ENCODE measurements at regions not wholly inside any gene's neighbourhood (a gene's known extent, or its start where the extent isn't known, plus 50 kb on each side); places are given as distances from the start of the nearest gene placed in this dataset.
A peak's percentile ranks its signal among the peaks of the same experiment; 100 is the strongest.

GRCh38 chr2:237020090-237020489 lies 65.6 kb upstream of the COPS8 start:
- no peak for DNase-seq

GRCh38 chr2:237022533-237022932 lies 63.2 kb upstream of the COPS8 start:
- no peak for DNase-seq

- DNase-seq = no peak
Measured at GRCh38 chr2:237024255-237024654, 61.4 kb upstream of the COPS8 start.

GRCh38 chr2:237025090-237025865 lies 60.4 kb upstream of the COPS8 start:
- DNase-seq = peak; percentile 77

- DNase-seq = peak; percentile 65
Measured at GRCh38 chr2:237026981-237027711, 58.5 kb upstream of the COPS8 start.

GRCh38 chr2:237027712-237028029 lies 58.0 kb upstream of the COPS8 start:
- DNase-seq = no peak

- DNase-seq = no peak
Measured at GRCh38 chr2:237030382-237030781, 55.3 kb upstream of the COPS8 start.

GRCh38 chr2:237033536-237034060 lies 52.1 kb upstream of the COPS8 start:
- no peak for DNase-seq

- no peak for DNase-seq
Measured at GRCh38 chr2:237035781-237036475, 49.8 kb upstream of the COPS8 start.
